ENCODE measurements at regions not wholly inside any gene's neighbourhood (a gene's known extent, or its start where the extent isn't known, plus 50 kb on each side); places are given as distances from the start of the nearest gene placed in this dataset.

- TF ChIP-seq CTCF (IDR thresholded peaks at IDR 0.05) (no peak), EZH2 (IDR thresholded peaks at IDR 0.05; ENCODE audit: borderline replicate concordance, insufficient read depth, low read depth, low read length, poor library complexity, severe bottlenecking) (no peak)
Observed at GRCh38 chr1:22323141-22323845, 128.4 kb upstream of the ZBTB40 start.
